ENCODE measurements at regions not wholly inside any gene's neighbourhood (a gene's known extent, or its start where the extent isn't known, plus 50 kb on each side); places are given as distances from the start of the nearest gene placed in this dataset.

DNA sequence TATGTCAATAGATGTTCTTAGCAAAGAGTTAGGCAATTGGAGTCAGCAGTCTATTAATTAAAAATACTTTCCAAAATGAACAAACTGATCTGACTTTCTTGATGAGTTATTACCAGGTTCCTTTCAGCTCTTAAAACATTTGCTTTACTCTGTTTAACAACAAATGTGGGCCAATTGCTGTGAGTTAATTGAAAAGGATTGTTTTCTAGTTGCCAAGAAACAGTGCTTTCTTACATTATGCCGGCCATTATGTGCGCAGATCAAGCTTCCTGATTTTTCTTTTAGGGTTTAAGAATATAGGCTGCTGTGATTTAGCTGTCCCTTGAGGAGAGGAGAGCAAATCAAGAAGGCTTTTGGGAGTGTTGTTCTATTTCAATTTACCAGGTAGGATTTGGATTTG lies 50.5 kb upstream of the ITPRID2 start:
- TF ChIP-seq, protein P1, sequence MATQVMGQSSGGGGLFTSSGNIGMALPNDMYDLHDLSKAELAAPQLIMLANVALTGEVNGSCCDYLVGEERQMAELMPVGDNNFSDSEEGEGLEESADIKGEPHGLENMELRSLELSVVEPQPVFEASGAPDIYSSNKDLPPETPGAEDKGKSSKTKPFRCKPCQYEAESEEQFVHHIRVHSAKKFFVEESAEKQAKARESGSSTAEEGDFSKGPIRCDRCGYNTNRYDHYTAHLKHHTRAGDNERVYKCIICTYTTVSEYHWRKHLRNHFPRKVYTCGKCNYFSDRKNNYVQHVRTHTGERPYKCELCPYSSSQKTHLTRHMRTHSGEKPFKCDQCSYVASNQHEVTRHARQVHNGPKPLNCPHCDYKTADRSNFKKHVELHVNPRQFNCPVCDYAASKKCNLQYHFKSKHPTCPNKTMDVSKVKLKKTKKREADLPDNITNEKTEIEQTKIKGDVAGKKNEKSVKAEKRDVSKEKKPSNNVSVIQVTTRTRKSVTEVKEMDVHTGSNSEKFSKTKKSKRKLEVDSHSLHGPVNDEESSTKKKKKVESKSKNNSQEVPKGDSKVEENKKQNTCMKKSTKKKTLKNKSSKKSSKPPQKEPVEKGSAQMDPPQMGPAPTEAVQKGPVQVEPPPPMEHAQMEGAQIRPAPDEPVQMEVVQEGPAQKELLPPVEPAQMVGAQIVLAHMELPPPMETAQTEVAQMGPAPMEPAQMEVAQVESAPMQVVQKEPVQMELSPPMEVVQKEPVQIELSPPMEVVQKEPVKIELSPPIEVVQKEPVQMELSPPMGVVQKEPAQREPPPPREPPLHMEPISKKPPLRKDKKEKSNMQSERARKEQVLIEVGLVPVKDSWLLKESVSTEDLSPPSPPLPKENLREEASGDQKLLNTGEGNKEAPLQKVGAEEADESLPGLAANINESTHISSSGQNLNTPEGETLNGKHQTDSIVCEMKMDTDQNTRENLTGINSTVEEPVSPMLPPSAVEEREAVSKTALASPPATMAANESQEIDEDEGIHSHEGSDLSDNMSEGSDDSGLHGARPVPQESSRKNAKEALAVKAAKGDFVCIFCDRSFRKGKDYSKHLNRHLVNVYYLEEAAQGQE (IDR thresholded peaks at IDR 0.05; ENCODE audit: insufficient read depth in 1 of 2, low read depth in 2 of 2, low read length in 2 of 2) = no peak
- TF ChIP-seq SIN3A (IDR thresholded peaks at IDR 0.05; ENCODE audit: borderline replicate concordance, insufficient read depth, low read length) (no peak), TAF1 (IDR thresholded peaks at IDR 0.05; ENCODE audit: borderline replicate concordance, insufficient read depth, low read length) (no peak), FOXP2 (optimal IDR thresholded peaks at IDR 0.05; ENCODE audit: borderline replicate concordance, extremely low read depth, extremely low read length, insufficient read depth) (no peak), POLR2AphosphoS5 (IDR thresholded peaks at IDR 0.05; ENCODE audit: low read depth, low read length) (no peak)

Data from PFSK-1 (cell line).